Chondrocyte (in vitro differentiated cells): ENCODE measurements at regions not wholly inside any gene's neighbourhood (a gene's known extent, or its start where the extent isn't known, plus 50 kb on each side); places are given as distances from the start of the nearest gene placed in this dataset.
A peak's percentile ranks its signal among the peaks of the same experiment; 100 is the strongest.

Experiments used
- DNase-seq: peaks from one replicate; pipeline ENCODE4 v3.0.0; 2021; ENCODE audit warnings: mixed read lengths, low spot score
- H3K27ac Mint-ChIP-seq: one replicate; pipeline ENCODE4 v1.8.0; 2021; ENCODE audit warnings: mild to moderate bottlenecking, moderate library complexity, mixed read lengths; ENCODE audit not compliant: unreplicated experiment
- H3K27me3 Mint-ChIP-seq: 2 replicates; pipeline ENCODE4 v1.8.0; 2021; ENCODE audit warnings: low read depth, mixed read lengths
- H3K36me3 Mint-ChIP-seq: 2 replicates; pipeline ENCODE4 v1.8.0; 2021; ENCODE audit warnings: low read depth, mixed read lengths
- H3K4me1 Mint-ChIP-seq: 2 replicates; pipeline ENCODE4 v1.8.0; 2021; ENCODE audit warnings: low read depth, mild to moderate bottlenecking, mixed read lengths
- H3K4me3 Mint-ChIP-seq: one replicate; pipeline ENCODE4 v1.8.0; 2021; ENCODE audit warnings: mild to moderate bottlenecking, moderate library complexity, mixed read lengths; ENCODE audit not compliant: unreplicated experiment
- H3K9me3 Mint-ChIP-seq: 2 replicates; pipeline ENCODE4 v1.8.0; 2021; ENCODE audit warnings: low read depth, mixed read lengths
- CTCF ChIP-seq: fragments of 200-600 bp; sonication (generic); IDR thresholded peaks from 2 replicates; pipeline ENCODE4 v1.5.0; 2021; ENCODE audit warnings: antibody characterized with exemption, mild to moderate bottlenecking, moderate library complexity

- no peak for TF ChIP-seq CTCF
- no peaks in the 10 kb centered on the region for H3K9me3 Mint-ChIP-seq
- no peaks in the 10 kb centered on the region for H3K27me3 Mint-ChIP-seq
- no peak overlapping the region for H3K27ac Mint-ChIP-seq
- DNase-seq = no peak
- H3K4me1 Mint-ChIP-seq = peaks cover 7% of the 10 kb centered on the region
- H3K4me3 Mint-ChIP-seq = no peak overlapping the region
- no peaks in the 10 kb centered on the region for H3K36me3 Mint-ChIP-seq
Observed at GRCh38 chr4:60588556-60588955, 611.6 kb upstream of the ADGRL3 start.

DNA sequence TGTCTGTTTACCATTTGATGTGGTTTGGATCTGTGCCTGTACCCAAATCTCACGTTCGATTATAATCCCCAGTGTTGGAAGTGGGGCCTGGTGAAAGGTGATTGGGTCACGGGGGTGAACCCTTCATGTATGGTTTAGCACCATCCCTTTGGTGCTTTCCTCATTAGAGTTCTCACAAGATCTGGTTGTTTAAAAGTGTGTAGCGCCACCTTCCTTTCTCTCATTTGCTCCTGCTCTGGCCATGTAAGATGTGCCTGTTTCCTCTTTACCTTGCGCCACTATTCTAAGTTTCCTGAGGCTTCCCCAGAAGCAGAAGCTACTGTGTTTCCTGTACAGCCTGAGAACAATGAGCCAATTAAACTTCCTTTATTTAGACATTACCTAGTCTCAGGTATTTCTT, 610.7 kb upstream of the ADGRL3 start:
- no peak overlapping the region for H3K4me3 Mint-ChIP-seq
- H3K27me3 Mint-ChIP-seq = no peaks in the 10 kb centered on the region
- no peak for TF ChIP-seq CTCF
- H3K36me3 Mint-ChIP-seq = no peaks in the 10 kb centered on the region
- H3K9me3 Mint-ChIP-seq = no peaks in the 10 kb centered on the region
- DNase-seq = no peak
- no peak overlapping the region for H3K27ac Mint-ChIP-seq
- peaks cover 7% of the 10 kb centered on the region for H3K4me1 Mint-ChIP-seq

- H3K4me3 Mint-ChIP-seq = no peak overlapping the region
- no peak overlapping the region for H3K27ac Mint-ChIP-seq
- no peaks in the 10 kb centered on the region for H3K36me3 Mint-ChIP-seq
- DNase-seq = no peak
- peaks cover 7% of the 10 kb centered on the region for H3K4me1 Mint-ChIP-seq
- no peaks in the 10 kb centered on the region for H3K9me3 Mint-ChIP-seq
- TF ChIP-seq CTCF = no peak
- no peaks in the 10 kb centered on the region for H3K27me3 Mint-ChIP-seq
Observed at GRCh38 chr4:60590116-60590515, 610.0 kb upstream of the ADGRL3 start.

DNA sequence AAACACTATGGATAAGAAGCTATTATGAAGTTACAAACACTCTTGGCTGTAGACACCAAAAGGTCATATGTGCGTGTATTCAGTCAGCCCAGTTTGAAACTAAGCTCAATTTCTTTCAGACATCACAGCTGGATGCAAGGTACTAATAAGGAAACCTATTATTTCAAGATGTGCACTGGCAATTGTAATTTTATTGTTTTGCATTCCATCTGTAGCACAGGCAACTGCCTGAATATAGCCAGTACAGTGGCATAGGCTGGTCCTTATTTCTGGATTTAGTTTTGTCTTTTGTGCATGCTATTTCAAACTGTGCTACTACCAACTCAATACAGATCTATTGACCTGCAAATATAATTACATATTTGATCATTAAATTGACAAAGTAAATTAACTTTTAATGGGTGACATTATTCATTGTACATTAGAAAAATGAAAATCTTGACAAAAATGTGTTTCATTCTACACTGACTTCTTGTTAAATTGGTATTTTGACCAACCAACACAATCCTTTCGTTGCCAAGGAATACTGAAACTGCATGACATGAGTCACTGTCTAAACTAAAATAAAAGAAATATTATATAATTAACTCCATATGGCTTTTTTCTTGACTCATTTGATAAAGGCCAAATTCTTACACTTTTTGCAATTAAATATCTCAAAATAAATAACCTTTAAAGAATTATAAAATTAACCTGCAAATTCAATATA, 594.3 kb upstream of the ADGRL3 start:
- peaks cover 4% of the 10 kb centered on the region for H3K36me3 Mint-ChIP-seq
- no peaks in the 10 kb centered on the region for H3K27me3 Mint-ChIP-seq
- H3K9me3 Mint-ChIP-seq = peaks cover 11% of the 10 kb centered on the region
- peaks cover 25% of the 10 kb centered on the region for H3K4me1 Mint-ChIP-seq
- DNase-seq = no peak
- TF ChIP-seq CTCF = no peak
- H3K4me3 Mint-ChIP-seq = no peak overlapping the region
- H3K27ac Mint-ChIP-seq = peak overlapping the region; percentile 47

GRCh38 chr4:60611762-60612496, 588.2 kb upstream of the ADGRL3 start:
- H3K27me3 Mint-ChIP-seq = no peaks in the 10 kb centered on the region

More at GRCh38 chr4:60611762-60612496, 588.2 kb upstream of the ADGRL3 start:
- Mint-ChIP-seq H3K27ac (no peak overlapping the region), H3K9me3 (peaks cover 12% of the 10 kb centered on the region), H3K36me3 (peaks cover 4% of the 10 kb centered on the region), H3K4me3 (no peak overlapping the region), H3K4me1 (peaks cover 22% of the 10 kb centered on the region)
- DNase-seq = peak; percentile 51
- no peak for TF ChIP-seq CTCF
